NCI-H1092 treated with DMSO at 0.1 percent for 48 hours (cell line): ENCODE measurements at regions not wholly inside any gene's neighbourhood (a gene's known extent, or its start where the extent isn't known, plus 50 kb on each side); places are given as distances from the start of the nearest gene placed in this dataset.

Source experiments
- DNase-seq: peaks from one replicate; lab custom pipeline; 2025; lab: John Stamatoyannopoulos, UW

DNA sequence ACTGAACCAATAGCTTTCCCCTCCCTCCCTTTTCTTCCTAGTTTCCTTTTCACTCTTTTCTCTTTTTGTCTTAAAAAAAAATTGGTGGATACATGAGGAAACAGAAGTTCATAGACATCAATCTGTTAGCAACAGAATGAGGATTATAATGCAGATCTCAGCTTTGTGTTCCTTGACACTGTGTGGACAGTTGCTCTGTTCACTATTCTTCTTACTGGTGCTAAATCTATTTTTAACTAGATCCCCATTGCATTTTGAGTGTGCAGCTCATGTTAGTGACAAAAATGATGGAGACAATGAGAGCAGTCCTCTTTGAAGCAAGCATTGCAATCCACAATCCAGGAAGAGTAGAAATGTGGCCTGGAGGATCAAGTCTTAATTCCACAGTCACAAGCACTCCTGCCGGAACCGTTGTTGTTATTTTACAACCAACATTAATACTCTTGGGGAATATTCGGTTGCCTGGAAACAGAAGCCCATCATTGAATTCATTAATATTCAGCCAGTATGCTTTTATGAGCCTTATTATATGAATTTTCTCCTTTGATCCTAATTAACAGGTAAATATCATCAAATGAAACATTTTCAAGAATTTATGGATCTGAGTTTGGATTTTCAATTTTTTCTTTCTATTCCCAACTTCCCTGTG, 1016.8 kb downstream of the NTRK3 start:
- DNase-seq: no peak

DNA sequence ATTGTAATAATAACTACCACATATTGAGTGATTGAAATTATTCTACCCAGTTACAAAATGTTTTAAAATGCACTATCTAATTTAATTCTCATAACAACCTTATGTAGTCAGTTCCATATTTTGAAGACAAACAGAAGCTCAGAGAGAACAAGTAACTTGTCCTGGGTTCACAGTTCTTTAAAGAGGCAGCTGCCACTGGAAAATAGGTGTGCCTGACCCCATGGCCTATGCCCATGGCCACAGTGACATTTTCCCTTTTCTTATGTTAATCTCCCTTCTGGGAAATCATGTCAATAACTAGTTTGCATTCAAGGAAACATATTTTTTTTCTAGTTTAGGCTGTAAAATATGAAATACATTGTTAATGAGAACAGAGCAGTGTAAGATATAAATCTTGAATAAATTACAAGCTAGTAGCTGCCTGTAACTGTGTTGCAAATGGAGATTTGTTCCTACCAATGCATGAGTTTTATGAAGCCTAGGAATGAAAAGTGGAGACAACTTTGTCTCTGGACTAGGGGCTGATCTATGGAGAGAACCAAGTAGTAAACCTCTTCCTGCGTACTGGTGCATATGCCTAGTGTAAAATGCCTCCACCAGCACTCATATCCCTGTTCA, 1018.0 kb downstream of the NTRK3 start:
- no peak for DNase-seq

DNA sequence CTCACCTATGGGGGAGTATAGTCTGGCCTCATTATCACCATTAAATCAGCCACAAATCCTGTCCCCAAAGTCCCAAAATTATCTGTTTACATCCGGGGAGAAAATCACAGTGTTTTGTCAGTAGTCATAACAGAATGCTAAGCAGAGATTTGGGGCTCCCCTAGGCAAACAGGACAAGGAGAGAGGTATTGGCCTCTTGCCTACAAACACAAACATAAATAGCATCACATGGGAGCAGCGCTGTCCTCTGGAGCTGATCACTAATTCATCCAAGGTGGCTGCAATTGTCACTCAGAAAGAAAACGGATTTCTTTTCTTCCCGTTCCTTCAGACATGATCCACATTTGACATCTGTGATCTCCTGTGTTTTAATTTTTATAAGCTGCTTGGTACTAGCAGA, 1028.1 kb downstream of the NTRK3 start:
- no peak for DNase-seq

DNA sequence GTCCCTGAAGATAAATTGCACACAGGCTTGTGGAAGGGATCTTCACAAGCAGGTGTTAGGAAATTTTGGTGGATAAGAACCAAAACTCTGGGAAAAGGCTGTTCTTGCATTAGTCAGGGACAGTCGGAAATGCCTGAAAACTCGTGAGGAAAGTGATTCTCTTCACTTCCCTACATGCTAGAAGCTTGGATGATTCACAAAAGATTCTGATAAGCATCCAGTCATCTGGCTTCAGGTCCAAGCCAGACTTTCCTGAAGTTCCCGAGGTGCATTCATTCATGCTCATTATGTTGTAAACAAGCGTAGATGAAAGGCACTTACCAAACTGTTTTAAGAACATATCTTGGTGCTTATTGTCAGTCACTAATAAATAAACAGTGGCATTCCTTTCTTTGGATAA, 1028.7 kb downstream of the NTRK3 start:
- DNase-seq: no peak

DNA sequence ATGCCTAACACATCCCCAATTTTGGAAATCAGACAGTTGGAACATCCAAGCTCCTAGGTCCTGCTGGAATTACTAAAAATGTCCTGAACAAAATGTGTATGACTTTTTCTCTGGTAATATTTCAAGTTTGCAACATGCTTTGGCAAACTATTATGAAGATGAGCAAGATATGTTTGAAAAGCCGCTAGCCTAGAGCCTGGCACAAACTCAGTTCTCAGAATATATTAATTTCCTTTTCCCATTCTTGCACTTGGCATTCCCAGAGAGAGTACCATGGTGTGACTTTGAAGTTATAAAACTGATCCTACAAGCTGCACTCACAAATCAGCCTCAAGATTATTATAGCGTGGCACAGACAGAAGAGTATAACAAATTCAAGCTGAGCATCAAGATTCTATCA, 1031.1 kb downstream of the NTRK3 start:
- DNase-seq: no peak

DNA sequence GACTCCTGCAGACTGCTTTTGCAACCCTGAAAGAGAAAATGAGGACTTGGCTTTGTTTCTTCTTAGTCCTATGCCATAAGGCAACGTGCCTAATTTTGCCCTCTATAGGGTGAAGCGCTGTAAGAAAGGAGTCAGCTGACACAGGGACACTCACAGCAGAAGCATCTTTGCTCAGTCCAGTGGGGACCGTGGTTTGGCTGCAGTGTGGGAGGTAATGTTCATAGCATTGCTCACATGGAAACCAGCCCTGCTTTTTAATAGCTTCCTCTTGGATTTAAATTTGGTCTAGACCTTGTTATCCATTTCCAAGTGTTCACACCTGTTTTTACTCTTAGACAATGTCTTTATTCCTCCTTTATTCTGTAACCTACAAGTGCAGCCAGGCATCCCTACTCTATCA, 1032.1 kb downstream of the NTRK3 start:
- DNase-seq: no peak

DNA sequence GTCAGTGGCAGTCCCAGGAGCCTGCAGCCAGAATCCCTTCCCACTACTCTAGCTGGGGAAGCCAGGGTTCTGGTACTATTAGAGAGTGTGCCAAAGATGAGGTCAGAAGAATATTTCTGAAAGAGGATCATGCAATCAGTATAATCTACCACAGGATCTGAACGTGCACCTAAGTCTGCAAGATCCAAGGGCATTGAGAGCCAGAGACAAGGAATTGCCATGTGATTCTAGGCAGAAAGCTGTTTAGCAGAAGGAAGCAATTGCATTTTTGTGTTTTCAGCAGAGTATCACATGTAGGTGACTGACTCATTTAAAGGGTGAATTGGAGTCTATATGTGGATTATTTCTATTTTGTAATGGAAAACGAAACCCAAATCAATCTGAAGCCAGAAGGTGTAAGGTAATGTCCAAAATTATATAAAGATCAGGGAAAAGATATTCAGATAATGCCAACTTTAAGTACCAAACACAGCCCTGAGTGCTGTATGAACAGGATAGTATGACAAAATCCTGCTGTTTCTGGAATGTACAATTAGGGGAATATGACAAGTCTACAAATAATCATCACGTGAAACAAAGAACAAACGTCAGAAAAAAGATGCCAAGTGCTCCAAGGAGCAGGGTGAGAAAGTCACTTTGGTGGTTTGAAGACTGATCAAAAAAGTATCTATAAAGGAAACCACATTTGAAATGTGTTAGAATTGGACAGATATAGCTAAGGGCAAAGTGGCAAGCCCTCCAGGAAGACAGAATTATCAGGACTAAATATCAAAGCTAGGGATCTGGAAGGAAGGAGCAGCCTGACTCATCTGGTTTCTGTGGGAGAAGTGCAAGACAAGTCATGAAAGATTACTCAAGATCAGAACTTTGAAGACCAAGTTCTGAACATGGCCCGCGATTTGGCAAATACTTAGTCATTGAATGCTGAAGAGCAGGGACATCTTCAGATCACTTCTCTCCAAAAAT, 1036.6 kb downstream of the NTRK3 start:
- DNase-seq: no peak

DNA sequence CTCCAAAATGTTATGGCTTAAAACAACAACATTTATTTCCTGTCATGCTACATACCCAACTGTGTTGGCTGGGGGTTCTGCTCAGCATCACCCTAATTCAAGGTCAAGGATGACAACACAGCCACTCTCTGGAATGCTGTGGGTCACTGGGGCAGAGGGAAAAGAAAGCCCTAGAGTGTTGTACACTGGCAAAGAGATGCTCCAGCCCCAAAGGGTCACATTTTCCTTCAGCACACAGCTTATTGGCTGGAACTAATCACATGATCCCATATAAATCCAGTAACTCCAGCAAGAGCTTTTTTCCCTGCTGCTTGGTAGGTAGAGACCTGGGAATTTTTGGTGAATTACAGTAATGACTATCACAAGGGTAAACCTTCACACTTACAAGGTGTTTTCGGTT, 1041.4 kb downstream of the NTRK3 start:
- DNase-seq: no peak

DNA sequence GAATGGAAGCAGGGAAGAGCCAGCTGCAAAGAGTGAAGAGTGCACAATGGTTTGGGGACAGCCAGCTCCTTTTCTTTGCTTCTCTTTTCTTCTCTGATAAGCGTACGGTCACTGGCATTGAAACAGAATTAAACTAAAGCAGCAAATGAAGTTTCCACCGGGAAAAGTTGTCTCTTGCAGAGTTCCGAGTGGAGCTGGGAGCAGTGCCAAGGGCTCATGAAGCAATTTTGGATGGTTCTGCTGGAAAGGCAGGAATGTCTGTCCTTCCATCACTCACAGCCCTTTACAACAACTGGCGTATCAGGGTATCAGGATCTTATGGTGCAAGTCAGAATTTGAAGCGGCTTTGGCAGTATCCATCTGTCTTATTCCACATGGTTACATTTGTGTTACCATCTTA, 1042.9 kb downstream of the NTRK3 start:
- no peak for DNase-seq

DNA sequence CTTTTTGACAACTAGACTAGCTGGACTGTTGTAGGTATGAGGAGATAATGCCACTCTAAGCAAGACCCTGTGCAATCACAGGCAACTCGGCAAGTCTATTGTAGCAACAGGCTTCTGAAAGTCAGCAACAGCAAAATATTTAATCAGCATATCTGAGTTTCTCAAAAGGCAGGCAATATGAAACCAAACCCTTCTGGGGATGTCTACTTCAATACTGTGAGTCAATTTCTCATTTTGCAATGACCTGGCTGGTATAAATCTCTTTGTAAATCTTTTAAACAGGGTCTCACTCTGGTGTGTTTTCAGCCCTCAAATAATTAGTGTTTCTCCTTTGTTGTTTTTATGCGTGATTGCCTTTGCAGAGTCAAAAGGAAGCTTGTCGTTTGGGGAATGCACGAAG, 1044.5 kb downstream of the NTRK3 start:
- no peak for DNase-seq

DNA sequence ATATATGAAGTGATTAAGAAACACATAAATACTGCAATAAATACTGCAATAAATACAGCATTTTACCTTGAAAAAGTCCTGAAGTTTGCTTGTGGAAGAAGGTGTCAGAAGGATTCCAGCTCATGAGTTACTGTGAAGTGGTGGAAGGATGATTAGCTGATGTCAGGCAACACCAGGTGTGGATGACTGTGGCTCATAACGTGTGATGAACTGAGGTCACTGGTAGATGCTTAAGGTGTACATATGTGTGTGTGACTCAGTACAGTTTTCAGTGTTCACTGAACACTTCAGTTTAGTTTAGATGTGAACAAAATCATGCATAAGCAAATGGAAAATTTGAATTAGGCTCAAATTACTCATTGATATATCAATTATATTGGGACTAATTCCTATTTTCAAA, 1045.0 kb downstream of the NTRK3 start:
- no peak for DNase-seq

DNA sequence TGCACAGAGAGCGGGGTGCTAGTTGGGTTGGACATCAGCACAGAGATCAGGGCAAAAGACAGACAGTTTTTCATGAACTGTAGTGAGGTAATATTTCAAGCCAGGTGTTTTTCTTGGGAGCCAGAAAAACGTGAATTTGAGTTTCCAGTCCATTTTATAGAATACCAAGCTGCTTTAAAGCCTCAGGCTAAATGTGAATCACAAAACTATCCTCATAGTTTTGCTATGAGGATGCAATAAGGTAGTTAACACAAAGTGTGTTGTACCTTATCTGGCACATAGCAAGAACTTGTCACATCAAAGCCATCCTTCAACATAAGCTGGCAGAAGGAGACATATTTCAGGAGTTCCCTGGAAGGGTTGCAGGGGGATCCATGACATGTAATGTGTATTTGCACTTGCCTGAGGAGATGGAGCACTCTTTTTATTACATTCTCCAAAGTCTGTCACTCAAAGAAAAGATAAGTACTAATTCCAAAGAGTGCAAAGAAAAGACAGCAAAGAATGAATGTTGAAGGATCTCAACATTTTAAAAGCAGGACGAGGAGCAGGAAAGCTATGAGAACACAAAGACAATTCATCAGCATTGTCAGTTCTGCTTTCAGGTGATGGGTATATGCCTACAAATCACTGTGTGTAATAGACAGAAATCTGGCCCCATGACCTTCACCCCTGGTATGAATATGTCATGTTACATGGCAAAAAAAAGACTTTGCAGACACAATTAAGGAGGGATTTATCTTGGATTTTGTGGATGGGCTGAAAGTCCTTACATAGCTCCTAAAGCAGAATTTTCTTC, 1046.4 kb downstream of the NTRK3 start:
- no peak for DNase-seq

DNA sequence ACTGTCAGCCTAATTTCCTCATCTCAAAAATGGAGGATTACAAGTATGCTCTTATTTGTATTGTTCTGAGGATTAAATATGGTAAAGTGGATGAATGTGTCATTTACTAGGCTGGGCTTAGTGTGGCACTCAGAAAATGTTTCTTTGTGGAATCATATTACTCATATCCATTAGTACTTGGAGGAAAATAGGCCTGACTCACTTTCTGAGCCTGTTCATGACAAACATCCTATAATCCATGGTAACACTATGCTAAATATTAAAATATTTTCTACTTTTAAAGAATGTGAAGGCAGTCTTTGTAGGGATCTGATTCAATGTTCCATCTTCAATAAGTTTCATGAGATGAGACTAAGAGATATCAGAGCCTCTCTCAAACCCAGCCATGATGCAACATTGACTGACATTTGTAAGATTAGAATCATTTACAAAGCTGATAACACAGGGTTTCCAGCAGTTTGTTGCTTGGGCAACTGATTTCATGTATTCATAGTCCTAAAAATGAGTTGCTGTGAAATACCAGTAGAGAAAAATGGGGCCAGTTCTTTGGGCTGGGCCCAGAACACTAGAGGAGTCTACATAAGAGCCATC, 1048.5 kb downstream of the NTRK3 start:
- no peak for DNase-seq

DNA sequence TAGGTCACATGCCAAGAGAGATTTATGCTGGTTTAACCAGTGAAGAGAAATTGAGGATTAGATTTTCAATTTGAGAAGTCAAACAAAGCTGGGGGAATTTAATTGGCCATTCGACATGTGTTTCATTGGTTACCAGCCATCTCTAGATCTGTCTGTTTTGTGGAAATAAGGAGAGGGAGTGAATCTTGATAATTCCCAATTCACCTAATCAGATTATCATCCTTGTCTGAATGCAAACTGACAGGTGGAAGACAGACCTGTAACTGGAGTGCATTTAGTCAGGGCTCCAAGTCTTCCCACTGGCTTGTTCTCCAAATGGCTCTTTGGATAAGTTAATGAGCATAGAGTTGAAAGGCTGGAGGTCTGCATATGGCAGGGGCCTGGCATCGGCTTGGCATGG, 1049.3 kb downstream of the NTRK3 start:
- no peak for DNase-seq

DNA sequence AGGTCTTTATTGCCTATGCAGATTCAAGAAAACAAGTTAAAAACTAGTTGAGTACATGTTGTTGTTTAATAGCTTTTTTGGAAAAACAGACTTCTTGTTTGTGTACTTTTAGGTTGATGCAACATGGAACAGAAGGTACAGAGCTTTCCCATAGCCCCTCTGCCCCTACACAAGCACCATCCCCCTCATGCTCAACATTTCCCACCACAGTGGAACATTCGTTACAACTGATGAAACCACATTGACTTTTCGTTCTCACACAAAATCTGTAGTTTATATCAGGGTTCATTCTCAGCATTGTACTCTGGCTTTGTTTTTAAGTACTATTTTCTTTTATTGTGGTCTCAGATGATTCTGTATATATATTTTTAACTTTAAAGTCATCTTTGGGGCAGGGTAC, 1054.6 kb downstream of the NTRK3 start:
- no peak for DNase-seq

DNA sequence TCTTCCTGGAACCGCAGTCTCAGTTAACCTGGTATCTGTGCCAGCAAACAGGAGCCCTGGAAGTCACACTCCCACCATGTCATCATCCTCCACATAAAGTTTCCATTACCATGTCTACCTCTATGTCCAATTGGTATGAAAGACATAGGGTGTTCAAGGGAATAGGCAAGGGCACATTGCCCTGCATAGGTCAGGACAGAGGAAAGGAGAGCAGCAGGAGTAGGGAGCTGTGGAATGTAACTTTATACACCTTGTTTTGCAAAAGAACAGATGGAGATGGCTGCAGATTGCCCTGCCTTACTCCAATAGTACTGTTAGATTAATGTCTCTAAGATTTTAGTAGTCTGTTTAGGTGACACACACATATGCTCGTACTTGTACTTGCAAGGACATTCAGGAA, 1056.4 kb downstream of the NTRK3 start:
- no peak for DNase-seq

DNA sequence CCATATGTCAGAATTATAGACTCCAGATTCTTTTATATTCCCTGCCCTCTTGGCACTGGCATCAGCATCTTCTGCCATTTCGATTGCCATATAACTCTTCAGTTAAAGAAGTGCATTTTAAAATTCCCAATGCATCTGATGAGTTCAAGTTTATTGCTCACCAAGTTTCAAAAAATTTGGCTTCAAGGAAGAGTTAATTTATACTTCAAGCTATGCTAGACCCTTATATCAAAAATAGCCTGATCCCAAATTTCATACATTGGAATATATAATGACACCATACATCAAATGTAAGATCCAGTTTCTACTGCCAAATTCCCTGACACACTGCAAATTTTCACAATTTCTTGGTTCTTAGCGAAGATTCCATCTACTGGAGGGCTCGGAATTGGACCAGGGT, 1058.6 kb downstream of the NTRK3 start:
- DNase-seq: no peak

DNA sequence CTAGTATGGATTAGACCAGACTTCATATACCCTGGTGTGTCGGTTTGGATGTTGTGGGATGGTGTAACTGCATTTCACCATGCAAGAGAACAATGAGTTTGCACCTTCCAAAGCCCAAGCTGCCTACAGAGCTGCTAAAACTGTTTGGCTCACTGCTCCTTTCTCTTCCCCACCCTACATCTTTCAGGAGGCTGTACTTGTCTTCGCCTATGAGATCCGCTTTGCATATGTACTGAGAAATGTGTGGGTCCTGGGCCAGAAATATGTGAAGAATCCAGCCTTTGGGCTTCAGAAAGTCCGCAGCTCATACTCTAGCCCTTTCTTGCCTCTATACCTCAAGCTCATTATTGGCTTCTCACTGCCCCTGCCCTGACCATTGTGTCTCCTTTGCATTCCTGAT, 1060.0 kb downstream of the NTRK3 start:
- DNase-seq: no peak

DNA sequence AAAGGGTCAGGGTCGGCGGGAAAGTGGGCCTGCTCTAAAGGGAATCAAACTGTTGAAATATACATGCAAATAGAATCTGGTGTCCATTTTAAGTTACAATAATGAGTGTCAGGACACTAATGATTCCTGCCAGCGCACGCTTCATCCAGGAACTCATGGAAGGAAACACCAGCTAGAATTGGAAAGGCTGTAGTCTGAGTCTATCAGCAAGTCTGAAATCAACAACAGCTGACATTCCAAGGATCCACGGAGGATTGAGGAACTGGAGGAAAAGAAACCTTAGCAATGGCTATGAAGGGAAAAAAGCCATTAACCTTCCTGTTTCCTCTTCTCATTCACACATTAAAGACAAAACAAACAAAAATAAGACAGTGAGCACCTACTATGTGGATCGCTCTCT, 1063.1 kb downstream of the NTRK3 start:
- DNase-seq: no peak

DNA sequence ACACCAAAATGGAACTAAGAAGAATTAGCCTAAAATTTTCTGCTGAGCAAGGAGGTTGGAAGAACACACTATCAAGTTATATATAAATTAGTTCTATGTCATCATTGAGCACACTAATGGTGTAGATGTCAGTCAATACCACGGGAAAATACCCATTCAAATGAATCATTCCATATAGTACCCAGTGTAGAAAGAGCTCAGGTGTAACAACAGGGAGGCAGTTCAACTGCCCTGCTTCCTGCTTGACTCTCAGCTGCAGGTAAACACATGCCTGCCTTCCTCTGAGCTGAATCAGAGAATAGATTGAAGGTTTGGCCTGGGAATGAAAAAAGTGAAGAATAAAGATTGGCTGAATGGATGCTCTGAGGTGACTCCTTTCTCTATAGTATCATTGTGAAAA, 1088.0 kb downstream of the AGBL1 start:
- no peak for DNase-seq

DNA sequence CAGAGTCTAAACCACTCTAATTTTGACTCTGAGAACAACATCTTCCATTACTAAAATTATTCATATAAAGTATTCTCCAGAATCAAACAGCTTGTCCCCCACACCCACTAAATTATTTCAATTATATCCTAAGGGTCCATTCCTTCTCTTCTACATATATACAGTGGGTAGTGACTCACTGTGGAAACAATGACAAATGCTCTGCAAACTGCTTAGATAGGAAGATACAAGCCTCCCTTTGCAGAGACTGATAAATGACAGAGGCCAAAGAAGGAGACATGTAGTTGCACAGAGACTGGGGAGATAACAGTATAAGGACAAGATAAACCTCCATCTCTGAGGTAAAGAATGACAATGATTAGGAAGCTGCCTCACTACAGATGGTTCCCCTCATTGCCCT, 1087.4 kb downstream of the AGBL1 start:
- DNase-seq: no peak

DNA sequence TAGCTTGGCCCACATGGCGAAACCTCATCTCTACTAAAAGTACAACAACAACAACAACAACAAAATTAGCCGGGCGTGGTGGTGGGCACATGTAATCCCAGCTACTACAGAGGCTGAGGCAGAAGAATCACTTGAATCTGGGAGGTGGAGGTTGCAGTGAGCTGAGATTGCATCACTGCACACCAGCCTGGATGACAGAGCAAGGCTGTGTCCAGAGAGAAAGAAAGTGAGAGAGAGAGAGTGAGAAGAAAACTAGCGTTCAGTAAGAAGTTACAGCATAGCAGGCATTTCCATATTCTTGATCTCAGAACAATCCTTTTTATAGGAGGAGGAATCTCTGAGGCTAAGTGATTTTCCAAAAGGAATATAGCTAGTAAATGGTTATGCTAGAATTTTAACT, 1076.1 kb downstream of the AGBL1 start:
- DNase-seq: no peak
